ENCODE measurements at regions not wholly inside any gene's neighbourhood (a gene's known extent, or its start where the extent isn't known, plus 50 kb on each side); places are given as distances from the start of the nearest gene placed in this dataset.

GRCh38 chr22:49094858-49095257, 732.8 kb downstream of the BRD1 start:
- DNase-seq, result no peak
- Mint-ChIP-seq H3K27me3 (peaks cover 5% of the 10 kb centered on the region in 2 donors), H3K36me3 (no peaks in the 10 kb centered on the region), H3K9me3 (peaks cover 1 to 3% of the 10 kb centered on the region in 2 donors), H3K4me1 (peaks cover 0 to 2% of the 10 kb centered on the region in 2 donors), H3K4me3 (no peak overlapping the region), H3K27ac (no peak overlapping the region)
- ATAC-seq (replicated peaks), result no peak

GRCh38 chr22:49094151-49094550, 733.5 kb downstream of the BRD1 start:
- Mint-ChIP-seq H3K9me3 (peaks cover 1 to 3% of the 10 kb centered on the region in 2 donors), H3K4me3 (no peak overlapping the region), H3K36me3 (no peaks in the 10 kb centered on the region), H3K27ac (no peak overlapping the region), H3K4me1 (peaks cover 0 to 2% of the 10 kb centered on the region in 2 donors), H3K27me3 (peaks cover 1 to 4% of the 10 kb centered on the region in 2 donors)
- no peak for ATAC-seq (replicated peaks)
- DNase-seq, result no peak

- no peak overlapping the region for H3K27ac Mint-ChIP-seq
- peaks cover 1 to 3% of the 10 kb centered on the region in 2 donors for H3K9me3 Mint-ChIP-seq
- no peak overlapping the region for H3K4me3 Mint-ChIP-seq
- H3K4me1 Mint-ChIP-seq, result peaks cover 0 to 2% of the 10 kb centered on the region in 2 donors
- H3K27me3 Mint-ChIP-seq, result peaks cover 8 to 9% of the 10 kb centered on the region in 2 donors
- no peaks in the 10 kb centered on the region for H3K36me3 Mint-ChIP-seq
- DNase-seq (no peak), ATAC-seq (replicated peaks) (no peak)
These were observed 734.3 kb downstream of the BRD1 start for GRCh38 chr22:49093192-49093880.

GRCh38 chr22:49092716-49093115, 735.0 kb downstream of the BRD1 start:
- H3K27me3 Mint-ChIP-seq, result peaks cover 9 to 11% of the 10 kb centered on the region in 2 donors
- H3K4me3 Mint-ChIP-seq, result no peak overlapping the region
- peaks cover 1 to 3% of the 10 kb centered on the region in 2 donors for H3K9me3 Mint-ChIP-seq
- H3K36me3 Mint-ChIP-seq, result no peaks in the 10 kb centered on the region
- no peak for DNase-seq
- ATAC-seq (replicated peaks), result no peak
- H3K27ac Mint-ChIP-seq, result no peak overlapping the region
- peaks cover 0 to 2% of the 10 kb centered on the region in 2 donors for H3K4me1 Mint-ChIP-seq

GRCh38 chr22:49091917-49092545, 735.6 kb downstream of the BRD1 start:
- ATAC-seq (replicated peaks), result no peak
- no peak for DNase-seq
- Mint-ChIP-seq H3K36me3 (no peaks in the 10 kb centered on the region), H3K27ac (no peak overlapping the region), H3K27me3 (peaks cover 9 to 11% of the 10 kb centered on the region in 2 donors), H3K4me1 (peaks cover 0 to 2% of the 10 kb centered on the region in 2 donors), H3K9me3 (peaks cover 1 to 3% of the 10 kb centered on the region in 2 donors), H3K4me3 (no peak overlapping the region)

GRCh38 chr22:49091451-49091850, 736.2 kb downstream of the BRD1 start:
- peaks cover 0 to 2% of the 10 kb centered on the region in 2 donors for H3K4me1 Mint-ChIP-seq
- DNase-seq, result no peak
- no peak overlapping the region for H3K27ac Mint-ChIP-seq
- no peak overlapping the region for H3K4me3 Mint-ChIP-seq
- H3K27me3 Mint-ChIP-seq, result peaks cover 9 to 11% of the 10 kb centered on the region in 2 donors
- H3K36me3 Mint-ChIP-seq, result no peaks in the 10 kb centered on the region
- peaks cover 1 to 3% of the 10 kb centered on the region in 2 donors for H3K9me3 Mint-ChIP-seq
- no peak for ATAC-seq (replicated peaks)

- DNase-seq (no peak), ATAC-seq (replicated peaks) (no peak)
- no peaks in the 10 kb centered on the region for H3K36me3 Mint-ChIP-seq
- peaks cover 9 to 11% of the 10 kb centered on the region in 2 donors for H3K27me3 Mint-ChIP-seq
- no peak overlapping the region for H3K4me3 Mint-ChIP-seq
- H3K27ac Mint-ChIP-seq, result no peak overlapping the region
- peaks cover 0 to 2% of the 10 kb centered on the region in 2 donors for H3K4me1 Mint-ChIP-seq
- H3K9me3 Mint-ChIP-seq, result no peaks in the 10 kb centered on the region
These were observed 736.9 kb downstream of the BRD1 start for GRCh38 chr22:49090853-49091135.

GRCh38 chr22:49090061-49090852, 737.4 kb downstream of the BRD1 start:
- H3K36me3 Mint-ChIP-seq, result no peaks in the 10 kb centered on the region
- peaks cover 0 to 2% of the 10 kb centered on the region in 2 donors for H3K4me1 Mint-ChIP-seq
- H3K4me3 Mint-ChIP-seq, result no peak overlapping the region
- ATAC-seq (replicated peaks), result no peak
- no peak overlapping the region for H3K27ac Mint-ChIP-seq
- peaks cover 9 to 11% of the 10 kb centered on the region in 2 donors for H3K27me3 Mint-ChIP-seq
- no peaks in the 10 kb centered on the region for H3K9me3 Mint-ChIP-seq
- no peak for DNase-seq

- H3K4me3 Mint-ChIP-seq, result no peak overlapping the region
- H3K27ac Mint-ChIP-seq, result no peak overlapping the region
- ATAC-seq (replicated peaks) (no peak), DNase-seq (no peak)
- peaks cover 0 to 2% of the 10 kb centered on the region in 2 donors for H3K4me1 Mint-ChIP-seq
- H3K36me3 Mint-ChIP-seq, result no peaks in the 10 kb centered on the region
- H3K27me3 Mint-ChIP-seq, result peaks cover 9 to 11% of the 10 kb centered on the region in 2 donors
- H3K9me3 Mint-ChIP-seq, result no peaks in the 10 kb centered on the region
These were observed 738.6 kb downstream of the BRD1 start for GRCh38 chr22:49088801-49089791.

GRCh38 chr22:49087716-49088601, 739.7 kb downstream of the BRD1 start:
- no peak overlapping the region for H3K4me3 Mint-ChIP-seq
- H3K9me3 Mint-ChIP-seq, result no peaks in the 10 kb centered on the region
- no peaks in the 10 kb centered on the region for H3K4me1 Mint-ChIP-seq
- DNase-seq, result no peak
- no peak for ATAC-seq (replicated peaks)
- no peaks in the 10 kb centered on the region for H3K36me3 Mint-ChIP-seq
- H3K27ac Mint-ChIP-seq, result no peak overlapping the region
- peaks cover 9 to 11% of the 10 kb centered on the region in 2 donors for H3K27me3 Mint-ChIP-seq

GRCh38 chr22:49087198-49087597, 740.5 kb downstream of the BRD1 start:
- no peak overlapping the region for H3K4me3 Mint-ChIP-seq
- H3K27ac Mint-ChIP-seq, result no peak overlapping the region
- H3K36me3 Mint-ChIP-seq, result no peaks in the 10 kb centered on the region
- ATAC-seq (replicated peaks), result no peak
- peaks cover 9 to 11% of the 10 kb centered on the region in 2 donors for H3K27me3 Mint-ChIP-seq
- DNase-seq, result no peak
- H3K4me1 Mint-ChIP-seq, result no peaks in the 10 kb centered on the region
- no peaks in the 10 kb centered on the region for H3K9me3 Mint-ChIP-seq

- no peak for ATAC-seq (replicated peaks)
- Mint-ChIP-seq H3K27me3 (peaks cover 9 to 11% of the 10 kb centered on the region in 2 donors), H3K4me1 (no peaks in the 10 kb centered on the region), H3K36me3 (no peaks in the 10 kb centered on the region), H3K27ac (no peak overlapping the region), H3K4me3 (no peak overlapping the region), H3K9me3 (no peaks in the 10 kb centered on the region)
- DNase-seq, result no peak
These were observed 741.0 kb downstream of the BRD1 start for GRCh38 chr22:49086606-49087157.

GRCh38 chr22:49086181-49086580, 741.5 kb downstream of the BRD1 start:
- no peaks in the 10 kb centered on the region for H3K9me3 Mint-ChIP-seq
- H3K27me3 Mint-ChIP-seq, result peaks cover 9 to 11% of the 10 kb centered on the region in 2 donors
- no peaks in the 10 kb centered on the region for H3K4me1 Mint-ChIP-seq
- no peaks in the 10 kb centered on the region for H3K36me3 Mint-ChIP-seq
- DNase-seq (no peak), ATAC-seq (replicated peaks) (no peak)
- H3K4me3 Mint-ChIP-seq, result no peak overlapping the region
- no peak overlapping the region for H3K27ac Mint-ChIP-seq
